Adrenal gland (tissue), 5 donors: ENCODE measurements at regions not wholly inside any gene's neighbourhood (a gene's known extent, or its start where the extent isn't known, plus 50 kb on each side); places are given as distances from the start of the nearest gene placed in this dataset.

Experiments used
- CTCF ChIP-seq, 6 experiments: fragments of 450-650 bp in 4 of 6; fragments of 200-600 bp in 2 of 6; sonication (generic) in 1 of 6; IDR thresholded peaks; 1 replicate in 5 of 6; 2 replicates in 1 of 6; pipeline versions ENCODE4 v1.5.1 to v1.8.0; 2016 to 2021; ENCODE audit warnings: antibody characterized with exemption in 6 of 6, mild to moderate bottlenecking in 2 of 6, moderate library complexity in 1 of 6
- POLR2A ChIP-seq, 2 donors: fragments of 450-650 bp; IDR thresholded peaks; one replicate each; pipeline ENCODE4 v1.6.1; 2017; ENCODE audit warnings: antibody characterized with exemption in 2 of 2, mild to moderate bottlenecking in 2 of 2, moderate library complexity in 1 of 2
- donor health status: DM: no; HTN: no; CAD: no.

GRCh38 chr20:39660965-39661364 lies 698.8 kb downstream of the DHX35 start:
- TF ChIP-seq CTCF (IDR thresholded peaks at IDR 0.05) = no peak
- TF ChIP-seq POLR2A (IDR thresholded peaks at IDR 0.05) = no peak
